ENCODE measurements at regions not wholly inside any gene's neighbourhood (a gene's known extent, or its start where the extent isn't known, plus 50 kb on each side); places are given as distances from the start of the nearest gene placed in this dataset.
A peak's percentile ranks its signal among the peaks of the same experiment; 100 is the strongest.

DNA sequence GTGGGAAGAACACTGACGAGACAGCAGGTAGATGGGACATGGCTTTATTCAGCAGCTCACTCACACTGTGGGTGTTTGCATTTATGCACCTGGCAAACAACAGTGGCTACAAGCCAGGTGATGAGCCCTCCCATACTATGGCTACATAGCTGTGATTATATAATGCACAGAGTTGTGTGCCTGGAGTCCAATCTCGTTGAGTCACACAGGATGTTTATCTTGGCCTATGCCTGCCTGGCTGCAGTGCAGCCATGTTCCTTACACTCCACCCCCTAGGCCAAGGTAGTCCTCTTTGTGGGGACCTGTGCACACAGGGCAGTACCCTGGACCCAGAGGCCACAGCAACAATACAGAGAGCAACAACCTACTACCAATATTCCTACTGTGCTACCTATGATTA is 1643.8 kb downstream of the MRPL39 start:
- Mint-ChIP-seq H3K9me3 (peaks cover 0 to 2% (median 0%) of the 10 kb centered on the region in 11 donors), H3K27ac (no peak overlapping the region), H3K4me1 (peaks cover 0 to 12% (median 7%) of the 10 kb centered on the region in 7 donors), H3K4me3 (no peak overlapping the region), H3K27me3 (peaks cover 0 to 10% (median 0%) of the 10 kb centered on the region in 5 donors), H3K36me3 (no peaks in the 10 kb centered on the region)
- intact Hi-C loops (cut with micrococcal nuclease): no loop called here
- Histone ChIP-seq H3K27me3 (ENCODE audit: control insufficient read depth in 2 of 2, insufficient read depth in 2 of 2, low read length in 2 of 2) (no peaks in the 10 kb centered on the region), H3K27ac (ENCODE audit: low read depth, low read length) (no peak overlapping the region), H3K36me3 (ENCODE audit: control insufficient read depth in 2 of 3, insufficient read depth in 3 of 3, low read length in 3 of 3) (no peaks in the 10 kb centered on the region), H3K9me3 (ENCODE audit: control insufficient read depth in 2 of 3, low read length in 3 of 3) (no peaks in the 10 kb centered on the region), H3K4me3 (ENCODE audit: low read length) (no peak overlapping the region), H3K4me1 (ENCODE audit: control insufficient read depth in 2 of 2, insufficient read depth in 2 of 2, low read length in 2 of 2) (peaks cover 4 to 8% of the 10 kb centered on the region in 2 donors)
- CTCF ChIA-PET: interaction anchor here (0.6 kb wide), 1 partner anchor 9 kb away, joined by 3 read pairs; no protein-coding TSS in a partner anchor
- ATAC-seq (no peak), DNase-seq (no peak)
- POLR2A ChIA-PET: no interaction called here

DNA sequence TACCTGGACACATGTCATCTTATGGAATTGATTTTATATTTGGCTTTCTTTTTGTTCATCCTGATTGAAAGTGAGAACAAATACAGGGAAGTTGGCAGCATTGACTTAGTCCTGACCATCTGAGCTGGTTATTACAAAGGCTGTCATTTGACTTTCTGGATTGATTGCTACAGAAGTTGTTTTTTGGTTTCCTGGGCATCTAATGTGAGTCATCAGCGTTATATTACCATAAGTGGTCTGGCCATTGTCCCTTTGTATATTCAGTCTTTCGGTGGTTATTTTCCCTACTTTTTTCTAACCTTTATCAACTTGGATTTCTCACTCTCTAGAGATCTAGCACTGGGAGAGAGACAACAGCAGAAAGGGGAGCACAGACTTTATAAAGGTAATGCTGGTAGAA is 1646.5 kb downstream of the MRPL39 start:
- intact Hi-C loops (cut with micrococcal nuclease): no loop called here
- Mint-ChIP-seq H3K27me3 (peaks cover 0 to 12% (median 0%) of the 10 kb centered on the region in 5 donors), H3K9me3 (peaks cover 0 to 2% (median 0%) of the 10 kb centered on the region in 11 donors), H3K4me3 (no peak overlapping the region), H3K36me3 (no peaks in the 10 kb centered on the region), H3K4me1 (peaks cover 0 to 7% (median under 1%) of the 10 kb centered on the region in 7 donors), H3K27ac (no peak overlapping the region)
- DNase-seq (no peak), ATAC-seq (no peak)
- ChIA-PET CTCF (interaction anchor here (0.7 kb wide), 1 partner anchor 12 kb away, joined by 3 read pairs; no protein-coding TSS in a partner anchor), POLR2A (no interaction called here)
- Histone ChIP-seq H3K27me3 (ENCODE audit: control insufficient read depth in 2 of 2, insufficient read depth in 2 of 2, low read length in 2 of 2) (no peaks in the 10 kb centered on the region), H3K9me3 (ENCODE audit: control insufficient read depth in 2 of 3, low read length in 3 of 3) (no peaks in the 10 kb centered on the region), H3K36me3 (ENCODE audit: control insufficient read depth in 2 of 3, insufficient read depth in 3 of 3, low read length in 3 of 3) (no peaks in the 10 kb centered on the region), H3K4me1 (ENCODE audit: control insufficient read depth in 2 of 2, insufficient read depth in 2 of 2, low read length in 2 of 2) (no peaks in the 10 kb centered on the region), H3K27ac (ENCODE audit: low read depth, low read length) (no peak overlapping the region), H3K4me3 (ENCODE audit: low read length) (no peak overlapping the region)

DNA sequence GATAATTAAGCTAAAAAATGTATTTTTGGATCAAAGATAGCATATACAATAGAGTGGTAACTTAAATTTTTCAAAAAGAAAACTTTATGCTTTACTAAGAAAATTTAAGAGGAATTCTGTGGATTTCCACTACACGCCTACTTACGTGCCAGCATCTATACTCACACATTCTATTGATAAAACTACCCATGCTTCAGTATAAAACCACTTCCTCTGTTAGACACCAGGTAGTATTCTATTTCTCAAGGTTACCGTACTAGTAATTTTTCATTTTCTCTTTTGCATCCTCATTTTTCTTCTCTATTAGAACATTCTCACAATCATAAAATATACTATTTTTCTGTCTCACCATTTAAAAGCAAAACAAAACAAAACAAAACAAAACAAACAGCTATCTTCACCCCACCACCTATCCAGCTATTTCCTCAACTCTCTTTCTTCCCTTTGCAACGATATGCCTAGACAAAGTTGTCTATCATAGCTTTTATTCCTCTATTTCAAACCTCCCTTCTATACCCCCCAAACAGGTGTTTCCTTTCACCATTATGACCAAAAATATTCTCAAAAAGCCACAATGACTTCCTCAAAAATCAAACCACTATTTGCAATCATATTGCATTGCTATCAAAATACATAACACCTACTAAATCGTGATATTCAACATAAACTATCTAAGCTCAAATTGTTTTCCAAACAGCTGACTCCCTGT is 1652.0 kb downstream of the MRPL39 start:
- intact Hi-C loops (cut with micrococcal nuclease): loop anchor here in 1 of 2 donors (10.0 kb wide), 1 partner anchor 340 kb away; no protein-coding TSS in a partner anchor
- Mint-ChIP-seq H3K36me3 (no peaks in the 10 kb centered on the region), H3K4me3 (peak overlapping the region; percentile 0 to 71 (median 60)), H3K9me3 (no peaks in the 10 kb centered on the region), H3K27me3 (peaks cover 0 to 9% (median 0%) of the 10 kb centered on the region in 5 donors), H3K4me1 (peaks cover 2 to 23% (median 16%) of the 10 kb centered on the region in 7 donors), H3K27ac (peak overlapping the region in 5 of 9 donors; percentile 4 to 48 (median 33))
- no peaks in the 10 kb centered on the region for H3K27me3 ChIP-seq (ENCODE audit: control insufficient read depth in 2 of 2, insufficient read depth in 2 of 2, low read length in 2 of 2)
- no peaks in the 10 kb centered on the region for H3K36me3 ChIP-seq (ENCODE audit: control insufficient read depth in 2 of 3, insufficient read depth in 3 of 3, low read length in 3 of 3)
- ATAC-seq (no peak), DNase-seq (no peak)
- H3K4me3 ChIP-seq (ENCODE audit: low read length): no peak overlapping the region
- H3K9me3 ChIP-seq (ENCODE audit: control insufficient read depth in 2 of 3, low read length in 3 of 3): no peaks in the 10 kb centered on the region
- ChIA-PET POLR2A (no interaction called here), CTCF (interaction anchor here (0.7 to 1.1 kb wide), 2 partner anchors 14 to 340 kb away, joined by 3 to 4 read pairs; no protein-coding TSS in a partner anchor)
- no peak overlapping the region for H3K27ac ChIP-seq (ENCODE audit: low read depth, low read length)
- peaks cover 0 to 9% of the 10 kb centered on the region in 2 donors for H3K4me1 ChIP-seq (ENCODE audit: control insufficient read depth in 2 of 2, insufficient read depth in 2 of 2, low read length in 2 of 2)

DNA sequence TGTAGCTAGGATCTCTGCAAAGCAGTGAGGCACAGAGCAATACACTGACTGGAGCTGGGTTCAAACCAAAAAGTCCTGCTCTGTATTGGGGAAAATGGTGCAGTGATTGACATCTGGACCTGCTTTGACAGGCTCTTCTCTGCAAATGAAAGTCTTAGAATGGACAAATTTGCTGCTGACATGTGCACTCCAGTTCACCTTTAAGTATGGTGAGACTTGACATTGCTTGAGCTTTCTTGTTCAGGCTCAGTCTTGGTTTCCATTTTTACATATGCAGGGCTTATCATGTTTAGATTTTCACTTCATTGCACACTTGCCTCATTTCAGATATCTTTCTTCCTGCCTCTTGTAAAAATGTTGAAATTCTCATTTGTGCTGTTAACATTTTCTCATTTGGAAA is 1655.0 kb downstream of the MRPL39 start:
- Histone ChIP-seq H3K4me3 (ENCODE audit: low read length) (no peak overlapping the region), H3K9me3 (ENCODE audit: control insufficient read depth in 2 of 3, low read length in 3 of 3) (no peaks in the 10 kb centered on the region), H3K36me3 (ENCODE audit: control insufficient read depth in 2 of 3, insufficient read depth in 3 of 3, low read length in 3 of 3) (no peaks in the 10 kb centered on the region), H3K27me3 (ENCODE audit: control insufficient read depth in 2 of 2, insufficient read depth in 2 of 2, low read length in 2 of 2) (no peaks in the 10 kb centered on the region), H3K27ac (ENCODE audit: low read depth, low read length) (no peak overlapping the region), H3K4me1 (ENCODE audit: control insufficient read depth in 2 of 2, insufficient read depth in 2 of 2, low read length in 2 of 2) (peaks cover 0 to 17% of the 10 kb centered on the region in 2 donors)
- DNase-seq (no peak), ATAC-seq (no peak)
- Mint-ChIP-seq H3K27ac (no peak overlapping the region), H3K36me3 (no peaks in the 10 kb centered on the region), H3K27me3 (peaks cover 0 to 3% (median 0%) of the 10 kb centered on the region in 5 donors), H3K4me1 (peaks cover 7 to 37% (median 30%) of the 10 kb centered on the region in 7 donors), H3K9me3 (no peaks in the 10 kb centered on the region), H3K4me3 (no peak overlapping the region)
- intact Hi-C loops (cut with micrococcal nuclease): loop anchor here in 1 of 2 donors (10.0 kb wide), 1 partner anchor 343 kb away; no protein-coding TSS in a partner anchor
- POLR2A ChIA-PET: no interaction called here
- CTCF ChIA-PET: no interaction called here

DNA sequence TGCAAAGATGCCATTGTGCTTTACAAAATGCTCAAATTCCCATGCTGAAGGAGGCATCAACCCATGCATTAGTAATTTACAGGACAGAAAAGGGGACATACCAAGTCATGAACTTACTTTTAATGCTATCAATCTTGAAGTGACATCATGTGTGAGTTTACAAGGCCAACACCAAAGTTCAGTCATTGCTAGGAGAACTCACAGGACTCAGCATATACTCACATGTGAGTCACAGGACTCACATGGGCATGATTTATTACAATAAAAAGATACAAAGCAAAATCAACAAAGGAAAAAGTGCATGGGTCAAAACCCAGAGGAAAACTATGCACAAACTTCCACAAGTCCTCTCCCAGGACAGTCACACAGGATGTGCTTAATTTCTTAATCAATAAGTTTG is 1656.0 kb downstream of the MRPL39 start:
- H3K27ac Mint-ChIP-seq: no peak overlapping the region
- no peaks in the 10 kb centered on the region for H3K36me3 ChIP-seq (ENCODE audit: control insufficient read depth in 2 of 3, insufficient read depth in 3 of 3, low read length in 3 of 3)
- ATAC-seq (no peak), DNase-seq (no peak)
- H3K27me3 ChIP-seq (ENCODE audit: control insufficient read depth in 2 of 2, insufficient read depth in 2 of 2, low read length in 2 of 2): no peaks in the 10 kb centered on the region
- peaks cover 0 to 17% of the 10 kb centered on the region in 2 donors for H3K4me1 ChIP-seq (ENCODE audit: control insufficient read depth in 2 of 2, insufficient read depth in 2 of 2, low read length in 2 of 2)
- H3K4me3 Mint-ChIP-seq: no peak overlapping the region
- H3K27ac ChIP-seq (ENCODE audit: low read depth, low read length): no peak overlapping the region
- H3K4me3 ChIP-seq (ENCODE audit: low read length): no peak overlapping the region
- ChIA-PET CTCF (no interaction called here), POLR2A (no interaction called here)
- peaks cover 7 to 37% (median 30%) of the 10 kb centered on the region in 7 donors for H3K4me1 Mint-ChIP-seq
- peaks cover 0 to 2% (median 0%) of the 10 kb centered on the region in 5 donors for H3K27me3 Mint-ChIP-seq
- H3K9me3 ChIP-seq (ENCODE audit: control insufficient read depth in 2 of 3, low read length in 3 of 3): no peaks in the 10 kb centered on the region
- intact Hi-C loops (cut with micrococcal nuclease): loop anchor here in 1 of 2 donors (10.0 kb wide), 1 partner anchor 344 kb away; no protein-coding TSS in a partner anchor
- no peaks in the 10 kb centered on the region for H3K36me3 Mint-ChIP-seq
- H3K9me3 Mint-ChIP-seq: no peaks in the 10 kb centered on the region

DNA sequence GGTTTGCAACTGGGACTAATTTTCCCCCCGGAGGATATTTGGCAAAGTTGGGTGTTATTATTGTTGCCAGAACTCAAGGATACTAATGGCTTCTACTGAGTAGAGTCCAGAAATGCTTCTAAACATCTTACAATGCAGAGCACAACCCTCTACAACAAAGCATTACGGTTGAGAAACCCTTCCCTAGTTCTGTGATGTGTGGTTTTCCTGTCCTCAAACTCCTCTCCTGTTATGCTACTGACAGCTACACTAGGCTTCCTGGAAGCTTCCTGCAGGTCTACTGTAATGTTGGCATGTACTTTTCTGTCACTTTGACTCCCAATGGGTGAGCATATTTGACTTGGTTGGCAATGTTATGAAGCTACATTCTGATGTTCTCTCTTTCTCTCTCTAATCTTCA is 1656.9 kb downstream of the MRPL39 start:
- ATAC-seq (no peak), DNase-seq (no peak)
- peak overlapping the region in 5 of 10 donors; percentile 4 to 51 (median 34) for H3K4me3 Mint-ChIP-seq
- Histone ChIP-seq H3K27me3 (ENCODE audit: control insufficient read depth in 2 of 2, insufficient read depth in 2 of 2, low read length in 2 of 2) (no peaks in the 10 kb centered on the region), H3K9me3 (ENCODE audit: control insufficient read depth in 2 of 3, low read length in 3 of 3) (no peaks in the 10 kb centered on the region), H3K4me1 (ENCODE audit: control insufficient read depth in 2 of 2, insufficient read depth in 2 of 2, low read length in 2 of 2) (peaks cover 0 to 14% of the 10 kb centered on the region in 2 donors), H3K27ac (ENCODE audit: low read depth, low read length) (no peak overlapping the region), H3K36me3 (ENCODE audit: control insufficient read depth in 2 of 3, insufficient read depth in 3 of 3, low read length in 3 of 3) (no peaks in the 10 kb centered on the region), H3K4me3 (ENCODE audit: low read length) (no peak overlapping the region)
- CTCF ChIA-PET: no interaction called here
- POLR2A ChIA-PET: no interaction called here
- H3K27ac Mint-ChIP-seq: peak overlapping the region in 1 of 9 donors; percentile 48
- H3K4me1 Mint-ChIP-seq: peaks cover 7 to 31% (median 26%) of the 10 kb centered on the region in 7 donors
- H3K27me3 Mint-ChIP-seq: peaks cover 0 to 2% (median 0%) of the 10 kb centered on the region in 5 donors
- no peaks in the 10 kb centered on the region for H3K9me3 Mint-ChIP-seq
- intact Hi-C loops (cut with micrococcal nuclease): loop anchor here in 1 of 2 donors (10.0 kb wide), 1 partner anchor 344 kb away; no protein-coding TSS in a partner anchor
- H3K36me3 Mint-ChIP-seq: no peaks in the 10 kb centered on the region
